ENCODE measurements at regions not wholly inside any gene's neighbourhood (a gene's known extent, or its start where the extent isn't known, plus 50 kb on each side); places are given as distances from the start of the nearest gene placed in this dataset.
A peak's percentile ranks its signal among the peaks of the same experiment; 100 is the strongest.

- DNase-seq, result peak; percentile 10
Measured at GRCh38 chr14:66378712-66379505, 107.3 kb upstream of the CCDC196 start.

DNA sequence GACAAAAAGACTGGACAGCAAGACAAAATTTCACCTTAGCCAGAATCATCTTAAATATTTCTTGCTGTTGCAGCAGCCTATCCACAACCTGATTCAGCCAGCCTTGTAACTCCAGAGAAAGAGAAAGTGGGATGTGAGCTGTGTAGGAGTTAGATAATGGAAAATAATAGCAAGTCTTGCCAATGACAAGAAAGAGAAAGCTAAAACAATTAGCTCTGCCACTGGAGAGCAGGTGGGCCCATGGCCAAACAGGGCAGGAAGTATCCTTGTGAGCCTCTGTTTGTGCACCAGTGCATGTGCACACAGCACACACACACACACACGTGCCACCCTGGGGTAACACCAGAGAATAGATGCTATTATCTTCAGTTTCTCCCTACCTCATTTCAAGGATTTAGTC is 106.0 kb upstream of the CCDC196 start:
- no peak for DNase-seq

DNA sequence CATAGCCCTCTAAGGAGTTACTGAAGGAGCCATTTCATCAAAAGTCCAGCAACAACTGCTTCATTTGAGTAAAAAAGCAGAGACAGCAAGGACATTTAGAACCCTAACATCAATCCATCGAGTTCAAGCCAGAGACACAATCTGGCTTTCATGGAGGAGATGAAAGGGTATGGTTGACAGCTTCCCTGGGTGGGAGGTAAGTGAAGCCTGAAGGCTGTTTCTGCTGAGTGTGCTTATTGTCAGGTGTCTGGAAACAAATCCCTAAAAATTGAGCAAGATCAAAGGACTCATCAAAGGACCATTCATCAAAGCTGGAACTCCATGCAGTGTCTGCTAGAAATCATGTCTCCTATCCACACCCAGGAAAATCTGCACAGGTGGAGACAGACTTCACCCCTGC is 104.4 kb upstream of the CCDC196 start:
- DNase-seq, result no peak

GRCh38 chr14:66383257-66383656 is 102.9 kb upstream of the CCDC196 start:
- no peak for DNase-seq

DNA sequence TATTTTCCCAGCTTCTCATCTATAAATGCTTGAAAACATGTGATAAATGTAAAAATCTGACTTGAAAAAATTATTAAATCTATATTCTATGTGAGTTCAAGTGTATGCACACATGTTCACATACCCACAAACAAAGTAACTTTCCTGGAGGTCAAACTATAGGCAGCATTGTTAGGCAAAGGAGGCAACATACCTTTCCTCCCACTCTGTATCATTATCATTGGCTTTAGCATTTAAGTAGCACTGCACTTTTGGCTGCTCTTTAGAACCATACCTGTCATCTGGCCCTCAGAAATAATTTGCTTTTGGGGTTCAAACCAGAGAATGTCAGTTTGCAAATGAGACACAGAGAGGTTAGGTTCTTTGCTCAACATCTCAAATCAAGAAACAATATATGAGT is 102.4 kb upstream of the CCDC196 start:
- DNase-seq, result no peak

DNA sequence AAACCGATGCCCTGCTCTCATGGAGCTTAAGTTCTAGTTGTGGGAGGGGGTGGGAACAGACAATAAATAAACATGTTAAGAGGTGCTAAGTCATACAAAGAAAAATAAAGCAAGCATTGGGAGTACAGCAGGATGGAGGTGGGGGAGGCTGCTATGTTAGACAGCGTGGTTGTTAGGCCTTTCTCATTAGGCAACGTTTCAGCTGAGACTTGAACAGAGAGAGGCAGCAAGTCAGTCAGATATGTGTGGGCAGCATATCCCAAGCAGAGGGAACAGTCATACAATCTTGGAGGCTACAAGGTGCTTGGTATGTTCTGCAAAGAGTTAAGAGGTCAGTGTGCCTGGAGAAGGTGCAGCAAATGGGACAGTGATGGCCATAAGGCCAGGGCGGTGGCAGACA is 97.7 kb upstream of the CCDC196 start:
- DNase-seq, result no peak

DNA sequence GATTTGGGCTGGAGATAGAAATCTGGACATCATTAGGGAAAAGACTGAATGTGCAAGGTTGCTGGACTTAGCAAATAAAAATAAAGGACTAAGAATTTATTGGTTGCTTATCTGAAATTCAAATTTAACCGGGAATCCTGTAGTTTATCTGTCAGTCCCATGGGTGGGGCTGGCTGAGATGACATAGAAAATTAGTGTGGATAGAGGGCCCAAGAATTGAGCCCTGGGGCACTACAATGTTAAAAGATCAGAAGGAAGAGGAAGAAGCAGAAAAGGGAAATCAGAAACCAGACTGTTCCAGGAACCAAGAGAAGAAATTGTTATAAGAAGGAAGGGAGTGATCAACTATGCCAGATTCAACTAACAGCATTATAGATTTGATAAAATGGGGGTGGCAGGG is 96.7 kb upstream of the CCDC196 start:
- DNase-seq, result no peak

DNA sequence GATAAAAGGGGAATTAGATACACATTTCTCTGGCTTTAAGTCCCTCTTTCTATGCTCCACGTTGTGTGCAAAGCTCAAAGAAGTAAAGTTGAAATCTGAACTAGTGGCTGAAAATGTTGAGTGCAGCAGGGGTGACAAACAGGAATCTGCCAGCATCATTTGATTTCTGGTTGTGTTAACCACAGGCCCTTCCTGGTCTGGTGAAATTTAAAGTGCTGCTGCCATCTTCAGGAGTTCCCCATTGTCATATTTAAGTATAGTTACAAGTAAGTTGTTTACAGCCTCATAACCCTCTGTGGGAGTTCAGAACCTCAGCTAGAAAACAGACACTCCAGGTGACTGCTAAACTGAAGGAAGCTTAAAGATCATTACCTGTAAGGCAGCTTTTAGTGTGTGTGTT is 90.9 kb upstream of the CCDC196 start:
- peak; percentile 55 for DNase-seq

- DNase-seq, result no peak
Measured at GRCh38 chr14:66396164-66396563, 90.0 kb upstream of the CCDC196 start.

- no peak for DNase-seq
Measured at GRCh38 chr14:66398437-66398836, 87.7 kb upstream of the CCDC196 start.

GRCh38 chr14:66401449-66402095 is 84.6 kb upstream of the CCDC196 start:
- no peak for DNase-seq

GRCh38 chr14:66403183-66403582 is 83.0 kb upstream of the CCDC196 start:
- DNase-seq, result peak; percentile 19

DNA sequence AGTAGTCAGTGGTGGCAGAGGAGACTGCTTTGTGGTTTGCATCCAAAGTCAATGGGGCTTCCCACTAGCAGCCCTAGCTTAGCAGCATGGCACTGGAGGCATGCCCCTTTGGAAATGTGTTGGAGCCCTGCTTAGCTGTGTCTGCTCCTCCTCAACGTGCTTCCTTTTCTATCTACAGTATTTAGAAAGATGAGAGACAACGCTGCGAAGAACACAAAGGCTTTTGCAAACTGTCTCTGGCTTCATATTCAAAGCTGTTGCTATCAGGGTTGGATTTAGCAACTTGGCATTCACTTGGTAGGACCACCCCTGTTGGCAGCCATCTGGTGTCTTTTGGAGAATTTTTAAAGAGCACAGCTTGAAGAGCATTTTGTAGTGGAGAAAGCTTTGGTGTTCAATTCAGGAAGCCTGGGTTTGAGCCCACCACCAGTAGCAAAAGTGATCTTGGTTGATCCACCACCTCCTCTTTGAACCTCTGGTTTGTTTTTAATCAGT is 82.1 kb upstream of the CCDC196 start:
- no peak for DNase-seq

DNA sequence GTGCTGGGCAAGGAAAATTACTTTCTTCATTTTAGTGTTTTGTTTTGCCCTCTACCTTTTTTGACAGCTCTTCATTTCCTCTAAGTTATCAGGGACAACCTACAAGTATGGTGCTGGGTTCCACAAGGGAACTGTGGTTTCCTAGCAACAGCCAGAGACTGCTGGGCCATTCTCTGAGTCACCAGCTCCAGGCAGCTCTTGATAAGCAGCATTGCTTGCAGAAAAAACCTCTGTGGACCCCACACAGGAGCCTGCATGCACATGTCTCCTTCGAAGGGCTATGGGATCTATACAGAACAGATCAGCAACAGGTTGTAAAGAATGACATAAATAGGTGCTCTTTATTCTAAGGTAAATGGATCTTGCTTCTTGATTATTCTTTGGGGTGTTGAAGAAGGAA is 81.0 kb upstream of the CCDC196 start:
- DNase-seq, result no peak

GRCh38 chr14:66413901-66414300 is 72.3 kb upstream of the CCDC196 start:
- no peak for DNase-seq

- no peak for DNase-seq
Measured at GRCh38 chr14:66414511-66414910, 71.7 kb upstream of the CCDC196 start.

- no peak for DNase-seq
Measured at GRCh38 chr14:66420251-66421006, 65.7 kb upstream of the CCDC196 start.

GRCh38 chr14:66421990-66422946 is 63.9 kb upstream of the CCDC196 start:
- no peak for DNase-seq

GRCh38 chr14:66425402-66425801 is 60.8 kb upstream of the CCDC196 start:
- DNase-seq, result no peak

DNA sequence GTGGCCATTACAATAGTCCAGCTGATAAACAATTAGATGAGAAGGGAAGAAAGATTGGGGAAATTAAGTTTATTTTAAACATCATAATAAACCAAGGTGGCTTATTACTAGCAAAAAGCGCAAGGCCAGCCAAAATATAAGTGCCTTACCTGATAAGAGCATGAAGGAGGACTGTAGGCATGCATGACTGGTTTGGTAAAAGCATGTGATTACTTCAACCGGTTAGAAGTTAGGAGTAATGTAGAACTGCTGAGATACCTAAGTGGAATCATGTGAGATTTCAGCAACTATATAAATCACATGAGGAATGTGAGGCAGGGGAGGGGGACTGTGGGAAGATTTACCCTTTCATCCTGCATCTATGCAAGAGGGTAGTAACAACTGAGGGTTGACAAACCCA is 59.7 kb upstream of the CCDC196 start:
- DNase-seq, result no peak

- DNase-seq, result no peak
Measured at GRCh38 chr14:66432334-66432733, 53.8 kb upstream of the CCDC196 start.

DNA sequence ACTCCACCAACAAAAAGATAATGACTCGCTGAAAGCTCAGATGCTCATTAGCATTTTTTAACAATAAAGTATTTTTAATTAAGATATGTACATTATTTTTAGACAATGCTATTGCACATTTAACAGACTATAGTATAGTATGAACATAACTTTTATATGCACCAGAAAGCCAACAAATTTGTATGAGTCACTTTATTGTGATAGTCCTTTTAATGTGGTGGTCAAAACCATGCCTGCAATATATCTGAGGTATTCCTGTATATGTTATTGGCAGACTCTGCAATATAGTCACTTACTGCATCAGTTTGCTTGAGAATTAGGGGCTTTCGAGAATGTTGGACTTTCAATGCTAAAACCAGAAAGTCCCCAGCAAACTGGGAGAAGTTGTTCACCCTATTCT is 51.7 kb upstream of the CCDC196 start:
- DNase-seq, result no peak

- DNase-seq, result no peak
Measured at GRCh38 chr14:66435683-66436082, 50.5 kb upstream of the CCDC196 start.
